Effector CD4-positive, alpha-beta T cell (primary cell): ENCODE measurements at regions not wholly inside any gene's neighbourhood (a gene's known extent, or its start where the extent isn't known, plus 50 kb on each side); places are given as distances from the start of the nearest gene placed in this dataset.

Experiments used
- DNase-seq: peaks from one replicate; pipeline ENCODE4 v3.0.0-alpha.2; 2020

- DNase-seq: no peak
Measured at GRCh38 chr16:82350560-82350959, 180.5 kb upstream of the MPHOSPH6 start.

DNA sequence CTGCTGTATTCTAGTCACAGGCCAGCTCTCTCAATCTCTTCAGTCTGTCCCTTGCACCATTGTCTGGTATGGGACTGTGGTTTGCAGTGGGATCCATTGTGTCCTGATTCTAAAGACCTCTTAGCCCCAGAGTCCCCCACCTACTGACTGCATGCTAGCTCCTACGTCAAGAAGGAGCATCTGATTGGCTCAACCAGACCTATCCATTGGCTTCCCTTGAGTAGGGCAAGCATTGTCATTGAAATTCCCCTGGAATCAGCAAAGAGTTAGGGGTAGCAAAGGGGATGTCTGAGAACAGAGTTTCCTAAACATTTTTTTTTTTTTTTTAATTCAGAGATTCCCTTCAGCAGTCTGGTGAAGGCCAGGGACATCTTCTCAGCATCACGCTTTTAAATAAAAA is 175.3 kb upstream of the MPHOSPH6 start:
- DNase-seq: no peak

DNA sequence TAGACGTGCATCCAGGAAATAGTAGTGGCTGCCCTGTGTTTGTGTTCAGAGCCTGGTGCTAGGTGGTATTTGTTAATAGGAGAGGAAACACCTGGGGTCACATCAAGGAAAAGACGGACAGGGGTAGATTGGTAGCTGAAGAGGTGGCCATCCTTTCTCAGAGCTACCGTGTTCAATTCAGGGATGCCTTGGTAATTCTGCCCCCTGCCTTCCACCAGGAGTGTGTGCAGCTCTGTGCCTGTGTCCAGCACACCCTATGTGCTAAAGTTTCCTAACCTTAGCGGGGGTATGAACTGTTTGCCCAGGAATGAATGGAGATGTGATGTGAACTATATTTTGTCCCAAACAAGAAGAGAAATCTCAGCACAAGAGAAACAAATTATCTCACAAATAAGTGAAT is 174.1 kb upstream of the MPHOSPH6 start:
- DNase-seq: no peak

- DNase-seq: no peak
Measured at GRCh38 chr16:82341146-82341669, 171.2 kb upstream of the MPHOSPH6 start.

GRCh38 chr16:82340531-82340930 is 170.5 kb upstream of the MPHOSPH6 start:
- DNase-seq: no peak

- no peak for DNase-seq
Measured at GRCh38 chr16:82337355-82337754, 167.3 kb upstream of the MPHOSPH6 start.

GRCh38 chr16:82331974-82332750 is 162.1 kb upstream of the MPHOSPH6 start:
- DNase-seq: no peak

- no peak for DNase-seq
Measured at GRCh38 chr16:82331397-82331796, 161.4 kb upstream of the MPHOSPH6 start.

DNA sequence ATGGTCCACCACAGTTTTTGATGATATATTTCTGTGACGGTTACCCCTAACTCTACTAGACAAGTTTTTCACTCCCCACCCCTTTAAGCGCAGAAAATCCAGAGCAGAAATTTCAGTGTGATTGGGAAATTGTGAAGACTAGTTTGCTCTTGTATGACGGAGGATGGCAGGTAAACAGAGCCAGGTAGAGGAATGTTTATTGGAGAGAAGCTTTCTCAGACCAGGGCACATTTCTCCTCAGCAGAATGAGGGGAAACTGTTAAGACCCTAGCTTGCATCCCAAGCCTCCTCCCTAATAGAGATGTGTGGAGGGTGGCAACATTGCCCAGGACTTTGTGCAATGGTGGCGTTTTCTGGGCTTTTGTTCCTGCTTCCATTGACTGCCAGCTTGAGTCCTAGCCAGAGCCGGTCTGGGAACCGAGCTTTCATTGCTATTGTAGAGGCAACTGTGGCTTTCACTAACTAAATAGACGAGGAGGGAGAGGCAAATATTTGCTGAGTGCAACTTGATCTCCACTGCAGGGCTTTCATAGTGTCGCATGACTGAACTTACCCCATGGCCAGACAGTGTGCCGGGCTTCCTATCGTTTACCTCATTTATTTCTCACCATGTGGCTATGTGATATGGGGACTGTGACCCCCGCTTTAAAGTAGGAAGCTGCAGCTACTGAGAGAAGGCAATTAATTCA is 159.6 kb upstream of the MPHOSPH6 start:
- no peak for DNase-seq

DNA sequence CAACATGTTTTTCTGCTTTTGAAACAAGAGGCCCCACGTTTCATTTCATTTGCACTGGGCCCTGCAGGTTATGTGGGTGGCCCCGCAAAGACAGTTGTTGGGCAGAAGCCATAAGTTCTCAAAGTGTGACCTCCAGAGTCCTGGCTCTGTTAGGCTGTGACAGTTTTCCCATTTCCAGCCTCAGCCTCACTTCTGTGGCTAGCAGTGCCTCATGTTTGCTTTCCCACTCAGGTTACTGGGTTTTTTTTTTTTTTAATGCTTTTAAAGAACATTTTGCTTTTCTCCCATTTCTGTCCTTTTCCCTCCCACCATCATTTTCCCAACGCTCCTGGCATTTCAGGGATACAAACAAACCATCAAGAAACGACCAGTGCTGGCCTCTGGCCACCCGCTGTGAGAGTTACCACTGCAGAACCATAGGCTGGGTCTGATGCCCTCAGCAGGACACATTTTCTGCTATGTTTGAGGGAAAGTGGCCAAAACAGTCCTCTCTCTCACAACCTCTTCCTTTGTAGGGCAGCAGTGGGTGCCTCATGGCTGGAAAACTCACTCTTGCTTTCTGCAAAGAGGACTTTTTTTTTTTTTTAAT is 159.0 kb upstream of the MPHOSPH6 start:
- DNase-seq: no peak

GRCh38 chr16:82323171-82323570 is 153.1 kb upstream of the MPHOSPH6 start:
- no peak for DNase-seq

GRCh38 chr16:82322177-82322576 is 152.2 kb upstream of the MPHOSPH6 start:
- DNase-seq: no peak

DNA sequence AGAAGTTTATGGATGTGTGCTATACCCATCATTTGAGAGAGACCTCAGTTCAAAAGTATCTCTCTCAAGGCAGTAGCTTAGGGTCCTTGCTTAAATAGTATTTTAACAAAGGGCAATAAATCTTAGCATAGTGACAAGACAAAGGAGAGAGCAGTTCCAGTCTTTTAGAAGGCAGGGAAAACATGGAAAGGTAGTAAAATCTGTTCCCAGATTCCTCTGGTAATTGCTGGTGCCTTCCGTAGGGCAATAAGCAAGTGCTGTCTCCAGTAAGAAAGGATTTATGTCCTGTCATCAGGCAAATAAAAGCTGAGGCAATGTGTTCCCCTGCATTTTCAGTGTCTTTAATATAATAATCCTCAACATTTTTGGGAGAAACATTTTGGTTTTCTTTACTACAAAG is 149.0 kb upstream of the MPHOSPH6 start:
- DNase-seq: no peak

DNA sequence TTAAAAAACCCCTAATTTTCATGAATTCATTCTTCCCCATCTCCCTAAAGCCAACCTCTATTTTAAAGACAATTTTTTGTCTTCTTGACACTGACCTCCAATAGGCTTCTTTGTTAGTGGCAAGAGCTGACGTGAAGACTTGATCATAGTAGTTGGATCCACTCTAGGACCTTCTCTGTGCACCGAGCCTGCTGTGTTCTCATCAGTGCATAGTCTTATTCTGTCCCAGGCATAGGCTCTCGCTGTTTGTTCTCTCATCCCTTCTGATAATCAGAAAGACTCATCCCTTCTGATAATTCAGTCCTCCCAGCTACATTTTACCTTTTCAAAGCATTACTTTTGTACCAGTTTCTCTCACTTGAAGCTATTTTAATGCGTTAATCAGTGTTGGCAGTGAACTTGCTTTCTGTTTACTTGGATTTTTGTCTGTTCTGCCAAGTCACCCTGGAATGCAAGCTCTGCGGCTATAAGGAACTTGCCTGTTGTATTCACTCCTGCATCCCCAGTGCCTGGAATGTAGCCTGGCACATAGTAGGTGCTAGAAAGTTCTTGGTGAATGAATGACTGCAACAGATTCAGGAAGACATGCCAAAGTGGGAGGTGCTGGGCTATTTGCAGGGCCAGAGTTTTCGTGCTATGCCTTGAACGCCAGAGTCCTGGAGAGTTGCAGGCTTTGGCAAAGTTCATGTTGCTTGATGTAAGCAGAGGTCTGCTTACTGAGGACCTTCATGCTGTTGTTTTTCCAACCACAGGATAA is 147.6 kb upstream of the MPHOSPH6 start:
- DNase-seq: no peak

DNA sequence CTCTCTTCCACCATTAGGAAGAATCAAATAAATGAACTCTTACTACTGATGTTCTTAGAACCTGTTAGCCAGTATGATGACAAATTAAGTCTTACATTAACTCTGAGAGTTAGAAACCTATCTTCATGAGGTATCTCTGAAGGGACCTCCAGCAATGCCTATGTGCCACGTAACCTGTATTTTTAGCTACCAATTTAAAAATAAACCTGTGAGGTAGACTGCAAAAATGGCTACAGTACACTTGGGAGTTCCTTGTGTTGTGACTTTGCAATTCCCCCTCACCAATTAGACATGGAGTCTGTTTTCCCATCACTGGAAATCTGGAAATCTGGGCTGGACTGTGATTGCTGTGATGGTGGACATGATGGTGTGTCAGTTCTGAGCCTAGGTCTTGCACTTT is 143.7 kb upstream of the MPHOSPH6 start:
- DNase-seq: no peak

DNA sequence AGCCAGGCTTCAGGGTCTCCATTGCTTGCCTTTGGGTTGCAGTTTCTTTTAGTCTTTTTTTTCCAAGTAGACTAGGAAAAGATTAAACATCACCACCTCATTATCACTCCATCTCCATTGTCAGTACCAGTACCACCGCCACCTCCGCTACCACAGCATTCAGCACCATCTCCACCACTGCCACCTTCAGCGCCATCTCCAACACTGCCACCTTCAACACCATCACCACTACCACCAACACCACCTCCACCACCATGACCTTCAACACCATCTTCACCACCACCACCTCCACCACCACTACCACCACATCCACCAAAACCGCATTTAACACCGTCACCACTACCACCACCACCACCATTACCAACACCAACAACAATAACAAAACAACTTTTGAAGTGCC is 141.5 kb upstream of the MPHOSPH6 start:
- no peak for DNase-seq

GRCh38 chr16:82302042-82302727 is 132.2 kb upstream of the MPHOSPH6 start:
- no peak for DNase-seq

GRCh38 chr16:82301146-82301755 is 131.2 kb upstream of the MPHOSPH6 start:
- no peak for DNase-seq

GRCh38 chr16:82300374-82300951 is 130.4 kb upstream of the MPHOSPH6 start:
- DNase-seq: no peak

GRCh38 chr16:82298472-82298871 is 128.4 kb upstream of the MPHOSPH6 start:
- no peak for DNase-seq
